Neural progenitor cell (in vitro differentiated cells): ENCODE measurements at regions not wholly inside any gene's neighbourhood (a gene's known extent, or its start where the extent isn't known, plus 50 kb on each side); places are given as distances from the start of the nearest gene placed in this dataset.

Experiments
- CTCF ChIP-seq: fragments of 200-600 bp; sonication (generic); IDR thresholded peaks from 2 replicates; pipeline ENCODE4 v1.5.1; 2017; ENCODE audit warnings: antibody characterized with exemption, mild to moderate bottlenecking
- EZH2 ChIP-seq: fragments of 200-600 bp; sonication (generic); IDR thresholded peaks from 2 replicates; pipeline ENCODE4 v1.6.1; 2017; ENCODE audit warnings: antibody characterized with exemption, mild to moderate bottlenecking, moderate library complexity

GRCh38 chr5:144092508-144092907 is 78.0 kb downstream of the YIPF5 start:
- no peak for TF ChIP-seq CTCF
- TF ChIP-seq EZH2: no peak
